ENCODE measurements at regions not wholly inside any gene's neighbourhood (a gene's known extent, or its start where the extent isn't known, plus 50 kb on each side); places are given as distances from the start of the nearest gene placed in this dataset.

DNA sequence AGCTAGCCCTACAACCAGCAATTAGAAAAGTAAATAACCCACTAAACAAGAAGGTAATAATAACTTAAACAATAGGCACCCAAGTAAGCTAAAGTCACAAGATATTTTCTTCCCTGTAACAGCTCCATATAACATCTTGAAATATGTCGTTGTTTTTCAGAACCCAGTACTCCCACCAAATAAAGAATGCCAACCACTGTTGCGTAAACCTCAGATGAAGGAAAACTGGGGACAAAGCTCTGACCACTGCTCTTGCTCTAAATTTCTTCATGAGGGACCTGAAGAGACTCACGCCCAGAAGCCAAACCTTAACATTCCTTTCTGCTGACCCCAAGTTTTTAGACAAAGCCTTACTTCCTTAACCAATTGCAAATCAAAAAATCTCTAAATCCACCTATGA lies 267.7 kb upstream of the GAS1 start:
- no peaks in the 10 kb centered on the region for H3K4me1 ChIP-seq (ENCODE audit: low read depth)
- no peaks in the 10 kb centered on the region for H3K36me3 ChIP-seq
- TF ChIP-seq, protein P1, sequence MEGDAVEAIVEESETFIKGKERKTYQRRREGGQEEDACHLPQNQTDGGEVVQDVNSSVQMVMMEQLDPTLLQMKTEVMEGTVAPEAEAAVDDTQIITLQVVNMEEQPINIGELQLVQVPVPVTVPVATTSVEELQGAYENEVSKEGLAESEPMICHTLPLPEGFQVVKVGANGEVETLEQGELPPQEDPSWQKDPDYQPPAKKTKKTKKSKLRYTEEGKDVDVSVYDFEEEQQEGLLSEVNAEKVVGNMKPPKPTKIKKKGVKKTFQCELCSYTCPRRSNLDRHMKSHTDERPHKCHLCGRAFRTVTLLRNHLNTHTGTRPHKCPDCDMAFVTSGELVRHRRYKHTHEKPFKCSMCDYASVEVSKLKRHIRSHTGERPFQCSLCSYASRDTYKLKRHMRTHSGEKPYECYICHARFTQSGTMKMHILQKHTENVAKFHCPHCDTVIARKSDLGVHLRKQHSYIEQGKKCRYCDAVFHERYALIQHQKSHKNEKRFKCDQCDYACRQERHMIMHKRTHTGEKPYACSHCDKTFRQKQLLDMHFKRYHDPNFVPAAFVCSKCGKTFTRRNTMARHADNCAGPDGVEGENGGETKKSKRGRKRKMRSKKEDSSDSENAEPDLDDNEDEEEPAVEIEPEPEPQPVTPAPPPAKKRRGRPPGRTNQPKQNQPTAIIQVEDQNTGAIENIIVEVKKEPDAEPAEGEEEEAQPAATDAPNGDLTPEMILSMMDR (IDR thresholded peaks at IDR 0.05; ENCODE audit: low read depth, low read length): no peak
- H3K9me3 ChIP-seq (ENCODE audit: low read depth): no peaks in the 10 kb centered on the region
- H3K27ac ChIP-seq: no peak overlapping the region
- no peak overlapping the region for H3K4me3 ChIP-seq
- H3K27me3 ChIP-seq: no peaks in the 10 kb centered on the region
- DNase-seq (ENCODE audit: low read depth in 1 of 2, low spot score in 1 of 2): no peak

DNA sequence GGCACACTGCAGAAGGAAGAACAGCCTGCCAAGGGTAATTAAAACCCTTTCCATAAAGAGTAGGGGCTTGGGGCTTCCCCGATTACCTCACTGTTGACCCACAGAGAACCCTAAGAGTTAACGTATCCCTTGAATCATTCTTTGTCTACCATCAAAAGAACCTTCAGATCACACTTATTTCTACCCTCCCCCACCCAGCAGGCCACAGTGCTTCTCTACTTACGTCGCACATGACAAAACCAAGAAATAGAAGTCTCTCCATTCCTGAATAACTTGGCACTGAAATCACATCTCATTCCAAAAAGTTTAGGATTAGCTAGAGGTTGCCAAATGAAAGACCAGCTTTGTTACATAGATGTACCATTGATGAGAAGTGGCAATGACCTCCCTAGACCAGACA lies 268.7 kb upstream of the GAS1 start:
- Histone ChIP-seq H3K4me1 (ENCODE audit: low read depth) (no peaks in the 10 kb centered on the region), H3K9me3 (ENCODE audit: low read depth) (no peaks in the 10 kb centered on the region), H3K4me3 (no peak overlapping the region), H3K36me3 (no peaks in the 10 kb centered on the region), H3K27ac (no peak overlapping the region), H3K27me3 (no peaks in the 10 kb centered on the region)
- TF ChIP-seq, protein P1 (IDR thresholded peaks at IDR 0.05; ENCODE audit: low read depth, low read length): no peak
- DNase-seq (ENCODE audit: low read depth in 1 of 2, low spot score in 1 of 2): no peak

DNA sequence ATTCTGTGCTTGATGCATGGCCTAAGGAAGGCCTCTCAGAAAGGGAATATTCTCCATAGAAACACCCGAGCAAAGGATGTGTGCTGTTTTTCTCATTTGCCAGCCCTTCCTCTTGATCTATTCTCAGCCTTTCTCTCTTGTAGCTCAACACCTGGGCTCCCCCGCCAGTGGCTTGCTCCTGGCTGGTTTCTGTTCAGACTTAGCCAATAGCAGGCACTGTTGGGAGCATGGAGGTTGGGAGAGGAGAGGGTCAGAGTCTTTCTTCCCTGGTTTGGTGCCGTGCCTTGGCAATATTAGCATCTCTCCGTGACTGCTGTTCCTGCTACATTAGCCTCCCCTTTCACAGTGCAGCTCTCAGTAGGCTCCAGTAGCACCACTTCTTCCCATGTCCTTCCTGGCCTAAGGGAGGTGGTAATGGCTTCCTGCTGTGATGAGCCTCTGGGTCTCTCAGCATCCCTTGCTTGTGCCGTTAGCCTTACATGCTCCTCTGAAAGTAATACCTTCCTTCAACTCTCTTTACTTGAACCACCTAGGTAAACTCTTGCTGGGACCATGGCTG lies 269.7 kb upstream of the GAS1 start:
- no peaks in the 10 kb centered on the region for H3K27me3 ChIP-seq
- DNase-seq (ENCODE audit: low read depth in 1 of 2, low spot score in 1 of 2): no peak
- no peaks in the 10 kb centered on the region for H3K9me3 ChIP-seq (ENCODE audit: low read depth)
- no peak overlapping the region for H3K27ac ChIP-seq
- H3K36me3 ChIP-seq: no peaks in the 10 kb centered on the region
- no peak overlapping the region for H3K4me3 ChIP-seq
- H3K4me1 ChIP-seq (ENCODE audit: low read depth): no peaks in the 10 kb centered on the region
- TF ChIP-seq, protein P1 (IDR thresholded peaks at IDR 0.05; ENCODE audit: low read depth, low read length): no peak

DNA sequence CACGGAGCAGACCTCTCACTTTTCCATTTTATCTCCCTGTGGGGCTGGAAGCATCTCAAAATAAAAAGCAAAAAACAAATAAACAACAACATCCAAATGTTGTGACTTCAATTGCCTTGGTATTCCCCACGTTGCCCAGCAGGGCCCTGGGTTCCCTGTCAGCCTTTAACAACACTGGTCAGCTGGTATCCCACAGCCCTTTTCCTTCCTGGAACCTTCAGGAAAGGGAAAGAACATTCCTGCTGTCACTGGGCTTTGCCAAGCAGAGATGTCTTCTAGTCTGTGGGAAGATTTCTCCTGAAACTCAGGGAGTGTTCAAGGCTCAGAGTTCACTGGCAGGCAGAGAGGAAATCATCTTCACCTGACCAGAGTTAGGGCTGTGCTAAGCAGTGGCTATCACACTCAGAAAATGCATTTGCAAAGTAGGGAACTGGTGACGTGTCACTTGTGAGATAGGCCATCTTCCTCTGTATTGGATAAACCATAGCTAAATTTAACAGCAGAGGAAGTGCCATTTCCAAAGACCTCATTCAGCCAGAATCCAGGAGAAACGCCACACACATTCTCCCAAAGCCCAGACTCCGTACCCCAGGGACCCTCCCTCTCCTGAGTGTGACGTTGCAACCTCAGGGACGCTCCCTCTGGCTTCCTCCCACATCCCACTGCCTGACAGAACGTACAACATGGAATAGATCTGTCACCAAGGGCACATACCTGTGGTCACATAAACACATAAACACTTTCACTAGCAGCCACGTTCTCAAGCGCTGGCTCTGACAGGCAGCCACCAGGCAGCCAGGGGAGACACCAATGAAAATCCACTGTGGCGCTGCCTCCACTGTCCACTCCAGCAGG lies 274.0 kb upstream of the DAPK1 start:
- no peaks in the 10 kb centered on the region for H3K27me3 ChIP-seq
- peak in 1 of 2 donors; percentile 72 for DNase-seq (ENCODE audit: low read depth in 1 of 2, low spot score in 1 of 2)
- TF ChIP-seq, protein P1 (IDR thresholded peaks at IDR 0.05; ENCODE audit: low read depth, low read length): no peak
- H3K9me3 ChIP-seq (ENCODE audit: low read depth): no peaks in the 10 kb centered on the region
- H3K27ac ChIP-seq: no peak overlapping the region
- H3K4me3 ChIP-seq: no peak overlapping the region
- H3K4me1 ChIP-seq (ENCODE audit: low read depth): no peaks in the 10 kb centered on the region
- H3K36me3 ChIP-seq: no peaks in the 10 kb centered on the region

DNA sequence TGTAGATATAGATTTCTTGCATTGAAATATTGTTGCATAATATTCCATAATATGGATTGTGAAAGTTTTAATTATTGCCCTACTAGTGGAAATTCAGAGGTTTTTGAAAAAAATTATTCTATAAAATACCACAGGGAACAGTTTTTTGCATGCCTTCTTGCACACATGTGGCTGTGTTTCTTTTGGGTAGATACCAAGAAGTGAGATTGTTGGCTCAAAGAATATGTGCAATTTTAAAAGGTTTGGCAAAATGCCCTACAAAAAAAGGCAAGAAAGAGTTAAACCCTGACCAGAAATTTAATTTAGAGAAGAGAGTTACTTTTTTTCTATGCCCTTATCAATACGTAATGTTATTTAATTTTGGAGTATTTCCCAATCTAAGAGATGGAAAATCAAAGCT lies 270.8 kb upstream of the DAPK1 start:
- no peak overlapping the region for H3K27ac ChIP-seq
- peak in 1 of 2 donors; percentile 74 for DNase-seq (ENCODE audit: low read depth in 1 of 2, low spot score in 1 of 2)
- H3K4me1 ChIP-seq (ENCODE audit: low read depth): no peaks in the 10 kb centered on the region
- no peak overlapping the region for H3K4me3 ChIP-seq
- H3K9me3 ChIP-seq (ENCODE audit: low read depth): no peaks in the 10 kb centered on the region
- TF ChIP-seq, protein P1 (IDR thresholded peaks at IDR 0.05; ENCODE audit: low read depth, low read length): no peak
- no peaks in the 10 kb centered on the region for H3K36me3 ChIP-seq
- no peaks in the 10 kb centered on the region for H3K27me3 ChIP-seq

Measured in cardiac muscle cell (in vitro differentiated cells and primary cell).